SJSA1 (cell line): ENCODE measurements at regions not wholly inside any gene's neighbourhood (a gene's known extent, or its start where the extent isn't known, plus 50 kb on each side); places are given as distances from the start of the nearest gene placed in this dataset.
"Not testable (repeated sequence)": the region's sequence is repeated elsewhere in the genome, so short reads cannot be mapped to it uniquely, and the experiment has no call there.

Source experiments
- DNase-seq, 2 experiments: peaks; one replicate each; pipeline ENCODE4 v3.0.0-alpha.2; 2015 to 2020; ENCODE audit warnings: low spot score in 2 of 2, low read depth in 1 of 2
- H3K27ac ChIP-seq: fragments of 250-450 bp; sonication (Bioruptor Pico); 2 replicates; pipeline ENCODE4 v1.5.1; 2020; ENCODE audit warnings: mild to moderate bottlenecking, moderate library complexity
- H3K27me3 ChIP-seq: fragments of 250-450 bp; sonication (Bioruptor Pico); replicated peaks from 2 replicates; pipeline ENCODE4 v1.5.1; 2020; ENCODE audit warnings: mild to moderate bottlenecking, moderate library complexity
- H3K36me3 ChIP-seq: fragments of 250-450 bp; sonication (Bioruptor Pico); 2 replicates; pipeline ENCODE4 v1.5.1; 2020; ENCODE audit warnings: mild to moderate bottlenecking
- H3K4me1 ChIP-seq: fragments of 250-450 bp; sonication (Bioruptor Pico); replicated peaks from 2 replicates; pipeline ENCODE4 v1.6.1; 2021; ENCODE audit warnings: mild to moderate bottlenecking
- H3K4me3 ChIP-seq: fragments of 250-450 bp; sonication (Bioruptor Pico); 2 replicates; pipeline ENCODE4 v1.5.1; 2020; ENCODE audit warnings: mild to moderate bottlenecking
- H3K9me3 ChIP-seq: fragments of 250-450 bp; sonication (Bioruptor Pico); replicated peaks from 2 replicates; pipeline ENCODE4 v1.5.1; 2020; ENCODE audit warnings: mild to moderate bottlenecking

GRCh38 chr7:159335181-159335926 lies 190.7 kb upstream of the VIPR2 start:
- H3K36me3 ChIP-seq, H3K9me3 ChIP-seq, H3K4me3 ChIP-seq, H3K27ac ChIP-seq, H3K27me3 ChIP-seq, H3K4me1 ChIP-seq: not testable (repeated sequence)
- DNase-seq: peak in 1 of 2 experiments; percentile 2

GRCh38 chr7:159332854-159333479 lies 188.3 kb upstream of the VIPR2 start:
- H3K27ac ChIP-seq, H3K36me3 ChIP-seq, H3K27me3 ChIP-seq, H3K4me1 ChIP-seq, DNase-seq, H3K4me3 ChIP-seq, H3K9me3 ChIP-seq: not testable (repeated sequence)

- Histone ChIP-seq H3K36me3 (no peaks in the 10 kb centered on the region), H3K4me1 (no peaks in the 10 kb centered on the region), H3K27ac (no peak overlapping the region), H3K9me3 (peaks cover 4% of the 10 kb centered on the region; the same call in 1 of the 2 replicates), H3K4me3 (no peak overlapping the region), H3K27me3 (no peaks in the 10 kb centered on the region)
- no peak for DNase-seq
Measured at GRCh38 chr7:159331462-159331861, 186.8 kb upstream of the VIPR2 start.

GRCh38 chr7:159329818-159330378 lies 185.2 kb upstream of the VIPR2 start:
- no peak for DNase-seq
- H3K4me1 ChIP-seq: no peaks in the 10 kb centered on the region
- no peak overlapping the region for H3K27ac ChIP-seq
- H3K4me3 ChIP-seq: no peak overlapping the region
- H3K27me3 ChIP-seq: no peaks in the 10 kb centered on the region
- H3K9me3 ChIP-seq: peaks cover 4% of the 10 kb centered on the region; the same call in 1 of the 2 replicates
- no peaks in the 10 kb centered on the region for H3K36me3 ChIP-seq

- Histone ChIP-seq H3K27ac (no peak overlapping the region), H3K4me1 (no peaks in the 10 kb centered on the region), H3K4me3 (no peak overlapping the region), H3K9me3 (peaks cover 4% of the 10 kb centered on the region; the same call in 1 of the 2 replicates), H3K36me3 (no peaks in the 10 kb centered on the region), H3K27me3 (no peaks in the 10 kb centered on the region)
- no peak for DNase-seq
Measured at GRCh38 chr7:159328096-159328495, 183.4 kb upstream of the VIPR2 start.

- Histone ChIP-seq H3K27ac (no peak overlapping the region), H3K4me1 (no peaks in the 10 kb centered on the region), H3K9me3 (peaks cover 8% of the 10 kb centered on the region; the same call in 1 of the 2 replicates), H3K36me3 (no peaks in the 10 kb centered on the region), H3K27me3 (no peaks in the 10 kb centered on the region), H3K4me3 (no peak overlapping the region)
- no peak for DNase-seq
Measured at GRCh38 chr7:159323359-159323758, 178.7 kb upstream of the VIPR2 start.

- H3K9me3 ChIP-seq: peaks cover 8% of the 10 kb centered on the region; the same call in 1 of the 2 replicates
- no peak for DNase-seq
- no peaks in the 10 kb centered on the region for H3K27me3 ChIP-seq
- no peak overlapping the region for H3K27ac ChIP-seq
- H3K36me3 ChIP-seq: no peaks in the 10 kb centered on the region
- no peak overlapping the region for H3K4me3 ChIP-seq
- H3K4me1 ChIP-seq: no peaks in the 10 kb centered on the region
Measured at GRCh38 chr7:159321278-159321677, 176.6 kb upstream of the VIPR2 start.

- H3K4me3 ChIP-seq: no peak overlapping the region
- no peaks in the 10 kb centered on the region for H3K36me3 ChIP-seq
- no peaks in the 10 kb centered on the region for H3K4me1 ChIP-seq
- no peaks in the 10 kb centered on the region for H3K27me3 ChIP-seq
- no peak overlapping the region for H3K27ac ChIP-seq
- peaks cover 8% of the 10 kb centered on the region; the same call in 1 of the 2 replicates for H3K9me3 ChIP-seq
- DNase-seq: no peak
Measured at GRCh38 chr7:159318682-159319351, 174.2 kb upstream of the VIPR2 start.

GRCh38 chr7:159317294-159317693 lies 172.6 kb upstream of the VIPR2 start:
- Histone ChIP-seq H3K36me3 (no peaks in the 10 kb centered on the region), H3K27me3 (no peaks in the 10 kb centered on the region), H3K4me1 (no peaks in the 10 kb centered on the region), H3K27ac (no peak overlapping the region), H3K9me3 (peaks cover 8% of the 10 kb centered on the region; the same call in 1 of the 2 replicates), H3K4me3 (no peak overlapping the region)
- DNase-seq: no peak

GRCh38 chr7:159311172-159311494 lies 166.5 kb upstream of the VIPR2 start:
- no peak for DNase-seq
- no peak overlapping the region for H3K4me3 ChIP-seq
- no peaks in the 10 kb centered on the region for H3K4me1 ChIP-seq
- H3K27ac ChIP-seq: no peak overlapping the region
- no peaks in the 10 kb centered on the region for H3K36me3 ChIP-seq
- no peaks in the 10 kb centered on the region for H3K9me3 ChIP-seq
- no peaks in the 10 kb centered on the region for H3K27me3 ChIP-seq

- DNase-seq: no peak
- Histone ChIP-seq H3K9me3 (no peaks in the 10 kb centered on the region), H3K4me1 (no peaks in the 10 kb centered on the region), H3K27ac (no peak overlapping the region), H3K36me3 (no peaks in the 10 kb centered on the region), H3K4me3 (no peak overlapping the region), H3K27me3 (no peaks in the 10 kb centered on the region)
Measured at GRCh38 chr7:159310457-159311171, 165.9 kb upstream of the VIPR2 start.

- not testable (repeated sequence) for H3K4me1 ChIP-seq, H3K27ac ChIP-seq, H3K9me3 ChIP-seq, H3K36me3 ChIP-seq, H3K4me3 ChIP-seq, H3K27me3 ChIP-seq, DNase-seq
Measured at GRCh38 chr7:159309214-159309613, 164.5 kb upstream of the VIPR2 start.

GRCh38 chr7:159306012-159306411 lies 161.3 kb upstream of the VIPR2 start:
- DNase-seq: no peak
- Histone ChIP-seq H3K4me1 (no peaks in the 10 kb centered on the region), H3K36me3 (no peaks in the 10 kb centered on the region), H3K27ac (no peak overlapping the region), H3K4me3 (no peak overlapping the region), H3K27me3 (no peaks in the 10 kb centered on the region), H3K9me3 (no peaks in the 10 kb centered on the region)
